GM19455 (cell line): ENCODE measurements at regions not wholly inside any gene's neighbourhood (a gene's known extent, or its start where the extent isn't known, plus 50 kb on each side); places are given as distances from the start of the nearest gene placed in this dataset.

Experiments used
- ATAC-seq: cut with Tn5 transposase; IDR thresholded peaks from one replicate; pipeline ENCODE4 v1.9.1; 2021; ENCODE audit not compliant: unreplicated experiment

GRCh38 chr21:39124681-39125251 is 58.5 kb downstream of the PSMG1 start:
- ATAC-seq: no peak

GRCh38 chr21:39123375-39123774 is 59.9 kb downstream of the PSMG1 start:
- ATAC-seq: no peak

- no peak for ATAC-seq
Measured at GRCh38 chr21:39121600-39122355, 61.5 kb downstream of the PSMG1 start.

- ATAC-seq: no peak
Measured at GRCh38 chr21:39120876-39121599, 62.2 kb downstream of the PSMG1 start.

- no peak for ATAC-seq
Measured at GRCh38 chr21:39119891-39120290, 63.4 kb downstream of the PSMG1 start.

GRCh38 chr21:39118604-39119215 is 64.5 kb downstream of the PSMG1 start:
- ATAC-seq: no peak

- no peak for ATAC-seq
Measured at GRCh38 chr21:39118061-39118460, 65.2 kb downstream of the PSMG1 start.

GRCh38 chr21:39117440-39117970 is 65.7 kb downstream of the PSMG1 start:
- no peak for ATAC-seq

- no peak for ATAC-seq
Measured at GRCh38 chr21:39116761-39117439, 66.4 kb downstream of the PSMG1 start.

- no peak for ATAC-seq
Measured at GRCh38 chr21:39115576-39116235, 67.5 kb downstream of the PSMG1 start.

- ATAC-seq: no peak
Measured at GRCh38 chr21:39114871-39115575, 68.2 kb downstream of the PSMG1 start.

- ATAC-seq: no peak
Measured at GRCh38 chr21:39111931-39112550, 71.2 kb downstream of the PSMG1 start.

GRCh38 chr21:39110431-39110830 is 72.8 kb downstream of the PSMG1 start:
- no peak for ATAC-seq

GRCh38 chr21:39109596-39110210 is 73.5 kb downstream of the PSMG1 start:
- ATAC-seq: no peak

- no peak for ATAC-seq
Measured at GRCh38 chr21:39109163-39109530, 74.1 kb downstream of the PSMG1 start.

- no peak for ATAC-seq
Measured at GRCh38 chr21:39108291-39109162, 74.7 kb downstream of the PSMG1 start.

GRCh38 chr21:39107739-39108138 is 75.5 kb downstream of the PSMG1 start:
- ATAC-seq: no peak

GRCh38 chr21:39106881-39107462 is 76.3 kb downstream of the PSMG1 start:
- no peak for ATAC-seq
